DMS114 treated with DMSO at 0.1 percent for 48 hours (cell line): ENCODE measurements at regions not wholly inside any gene's neighbourhood (a gene's known extent, or its start where the extent isn't known, plus 50 kb on each side); places are given as distances from the start of the nearest gene placed in this dataset.

Source experiments
- DNase-seq: peaks from one replicate; lab custom pipeline; 2025; ENCODE audit not compliant: unreplicated experiment; lab: John Stamatoyannopoulos, UW

DNA sequence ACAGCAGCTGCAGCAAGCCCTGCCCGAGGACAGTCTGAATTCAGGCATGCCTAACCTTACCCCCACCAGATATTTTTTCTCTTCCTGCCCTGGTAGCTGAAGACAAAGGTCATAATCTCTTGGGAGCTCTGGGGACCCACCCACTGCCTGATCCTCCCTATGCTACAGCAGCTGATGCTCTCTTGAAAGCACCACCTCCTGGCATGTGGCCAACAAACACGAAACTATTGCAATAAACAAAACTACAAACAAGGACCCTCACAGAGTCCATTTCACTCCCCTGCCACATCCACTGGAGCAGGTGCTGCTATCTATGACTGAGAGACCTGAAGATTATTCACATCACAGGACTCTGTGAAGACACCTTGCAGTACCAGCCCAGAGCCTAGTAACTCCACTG, 238.5 kb upstream of the HS3ST5 start:
- no peak for DNase-seq

DNA sequence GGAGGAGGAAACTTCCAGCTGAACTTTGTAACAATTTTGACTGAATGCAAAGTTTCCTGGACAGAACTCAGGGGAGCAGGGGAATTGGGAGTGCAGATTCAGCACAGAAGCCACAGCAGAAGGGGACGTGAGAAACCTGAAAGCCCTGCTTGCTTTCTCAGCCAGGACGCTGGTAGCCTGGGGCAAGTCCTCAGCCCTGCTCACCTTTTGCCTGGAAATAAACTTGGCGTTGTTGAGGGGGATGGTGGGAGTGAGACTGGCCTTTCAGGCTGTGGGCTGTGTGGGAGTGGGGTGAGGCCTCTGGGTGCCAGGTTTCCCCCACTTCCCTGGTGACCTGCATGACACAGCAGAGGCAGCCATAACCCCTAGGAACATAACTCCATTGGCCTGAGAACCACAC, 238.1 kb upstream of the HS3ST5 start:
- DNase-seq: no peak

DNA sequence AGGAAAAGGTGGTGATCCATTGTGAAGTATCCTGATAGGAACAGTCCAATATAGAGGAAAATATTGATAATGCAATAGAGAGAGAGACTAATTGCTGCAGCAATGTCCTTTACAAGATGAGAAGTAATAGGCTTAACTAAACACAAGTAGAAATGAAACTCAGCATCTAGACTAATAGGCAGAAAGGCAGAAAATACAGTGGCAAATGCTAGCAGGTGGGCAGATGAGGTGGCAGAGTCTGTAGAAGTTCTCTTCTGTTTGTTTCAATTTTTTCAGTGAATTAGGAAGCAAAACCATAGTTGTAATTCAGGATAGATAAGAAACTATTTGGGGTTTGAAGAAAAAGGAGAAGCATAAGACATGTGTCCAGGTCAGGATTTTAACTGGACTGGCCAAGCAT, 236.7 kb upstream of the HS3ST5 start:
- no peak for DNase-seq

DNA sequence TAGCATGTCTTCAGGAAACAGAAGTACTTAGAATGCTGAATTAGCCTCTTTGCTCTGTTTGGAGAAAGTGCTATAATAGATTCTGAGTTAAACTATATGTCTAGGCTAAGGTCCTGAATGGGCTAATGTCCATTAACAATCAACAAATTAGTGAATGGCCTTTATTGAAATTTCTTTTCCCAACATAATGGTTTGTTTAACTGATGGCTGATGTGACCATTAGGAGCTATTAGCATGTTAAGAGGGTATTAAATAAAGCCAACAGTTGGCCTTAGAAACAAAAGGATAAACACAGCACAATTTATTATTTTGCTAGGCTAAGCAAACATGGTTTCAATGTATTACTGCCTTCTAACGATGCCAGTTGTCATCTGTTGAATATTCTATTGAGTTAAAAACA, 234.3 kb upstream of the HS3ST5 start:
- no peak for DNase-seq

DNA sequence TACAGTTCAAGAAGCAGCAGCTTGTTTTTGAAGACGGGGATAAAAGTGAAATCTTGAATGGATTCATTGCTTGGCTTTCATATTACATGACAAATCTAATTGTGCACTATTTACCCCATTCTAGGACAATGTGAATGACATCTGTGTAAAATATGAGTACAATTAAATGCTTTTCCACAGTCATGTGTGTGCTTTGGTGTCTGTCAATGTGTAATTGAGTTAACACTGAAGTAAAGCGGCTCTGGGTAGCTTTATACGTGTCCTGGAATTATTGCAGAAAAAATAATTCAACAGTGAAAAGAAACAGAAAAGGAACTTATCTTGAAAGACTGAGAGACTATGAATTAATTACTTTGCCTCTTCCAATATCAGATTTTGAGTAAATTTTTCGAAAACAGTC, 233.5 kb upstream of the HS3ST5 start:
- DNase-seq: no peak

DNA sequence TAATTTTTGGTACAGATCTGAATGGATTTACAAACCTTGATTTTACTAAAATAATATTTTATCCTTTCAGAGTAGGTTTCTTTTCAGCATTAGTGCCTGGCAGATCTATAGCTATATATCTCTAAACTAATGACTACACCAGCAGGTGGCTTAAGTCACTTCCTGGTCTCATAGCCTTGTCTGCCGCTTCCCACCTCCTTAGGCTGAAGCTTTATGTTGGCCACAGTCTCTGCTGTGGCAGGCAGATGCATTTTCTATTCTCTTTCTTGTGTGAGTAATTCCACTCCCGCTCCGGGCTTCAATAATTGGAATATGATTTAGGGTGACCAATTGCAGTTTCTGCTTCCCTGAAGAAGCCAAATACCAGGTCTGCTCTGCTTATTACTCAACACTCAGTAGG, 226.8 kb upstream of the HS3ST5 start:
- DNase-seq: no peak

DNA sequence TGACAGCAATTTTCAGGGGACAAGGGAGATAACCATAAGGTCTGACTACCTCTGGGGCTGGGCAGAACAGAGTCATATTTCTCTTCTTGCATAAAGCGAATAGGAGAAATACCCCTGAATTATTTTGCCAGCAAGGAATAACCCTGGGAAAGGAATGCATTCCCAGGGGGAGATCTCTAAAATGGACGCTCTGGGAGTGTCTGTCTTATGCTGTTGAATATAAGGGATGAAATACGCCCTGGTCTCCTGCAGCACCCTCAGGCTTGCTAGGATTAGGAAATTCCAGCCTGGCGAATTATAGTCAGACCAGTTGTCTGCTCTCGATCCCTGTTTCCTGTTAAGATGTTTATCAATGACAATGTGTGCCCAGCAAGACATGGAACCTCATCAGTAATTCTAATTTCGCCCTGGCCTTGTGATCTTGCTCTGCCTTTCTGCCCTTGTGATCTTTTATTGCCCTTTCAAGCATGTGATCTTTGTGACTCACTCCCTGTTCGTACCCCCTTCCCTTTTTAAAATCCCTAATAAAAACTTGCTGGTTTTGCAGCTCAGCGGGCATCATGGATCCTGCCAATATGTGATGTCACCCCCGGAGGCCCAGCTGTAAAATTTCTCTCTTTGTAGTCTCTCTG, 221.6 kb upstream of the HS3ST5 start:
- DNase-seq: no peak

DNA sequence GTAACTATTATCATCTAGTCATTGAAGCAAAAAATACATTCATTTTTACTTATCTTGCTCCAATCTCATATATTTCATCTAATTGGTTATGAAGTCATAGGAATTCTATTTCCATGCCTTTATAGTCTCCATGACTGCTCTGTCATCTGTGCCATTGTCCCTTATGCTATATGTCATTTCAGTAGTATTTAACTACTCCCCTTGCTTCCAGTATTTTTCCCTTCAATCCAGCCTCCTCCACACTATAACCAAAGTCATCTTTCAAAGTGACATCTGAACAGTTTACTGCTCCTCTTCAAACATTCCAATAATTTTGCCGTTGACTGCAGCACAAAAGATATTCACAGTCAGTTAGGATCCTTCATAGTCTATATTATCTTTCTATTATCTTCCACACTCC, 216.6 kb upstream of the HS3ST5 start:
- DNase-seq: no peak

DNA sequence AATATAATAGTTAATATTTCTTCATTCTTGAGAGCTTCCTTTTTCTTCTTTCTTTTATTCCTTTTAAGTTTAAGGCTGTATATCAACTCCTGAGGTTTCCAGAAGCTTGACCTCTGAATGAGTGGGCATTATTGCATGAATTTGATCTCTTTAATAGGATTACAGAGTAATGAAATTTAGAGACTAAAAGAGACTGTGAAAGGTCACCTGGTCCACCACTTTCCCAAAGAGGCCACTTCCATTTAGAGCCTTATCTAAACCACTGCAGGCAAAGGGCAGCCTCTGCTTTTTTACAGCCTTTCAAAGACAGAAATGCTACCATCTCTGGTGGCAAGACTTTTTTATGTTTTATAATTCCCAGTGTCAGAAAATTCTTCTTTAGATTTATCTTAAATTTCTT, 215.3 kb upstream of the HS3ST5 start:
- DNase-seq: no peak

DNA sequence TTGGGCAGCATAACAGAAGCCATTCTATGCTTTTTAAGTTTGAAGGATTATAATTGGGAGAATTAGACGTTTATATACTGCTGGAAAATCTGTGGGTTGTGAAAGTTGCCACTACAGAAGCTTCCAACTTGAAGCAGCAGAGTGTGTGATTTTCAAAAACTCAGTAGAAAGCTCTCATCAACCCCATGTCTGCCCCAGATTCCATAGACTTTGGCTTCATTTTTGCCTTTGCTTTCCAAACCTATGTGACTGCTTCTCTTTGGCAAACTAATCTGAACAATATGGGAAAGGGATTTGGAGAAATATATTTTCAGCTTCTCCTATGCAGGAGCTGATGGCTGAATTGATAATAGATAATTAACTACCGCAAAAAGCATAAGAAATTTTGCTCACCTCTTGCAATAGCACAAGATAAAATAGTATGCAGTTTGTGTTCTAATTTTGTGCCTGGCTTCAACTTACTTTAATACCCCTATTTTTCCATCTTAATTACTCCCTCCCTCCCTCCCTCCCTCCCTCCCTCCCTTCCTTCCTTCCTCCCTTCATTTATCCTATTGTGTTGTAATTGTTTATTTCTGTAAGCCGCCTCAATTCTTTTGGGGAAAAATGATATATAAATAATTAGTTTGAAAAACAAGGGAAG, 214.1 kb upstream of the HS3ST5 start:
- DNase-seq: no peak

DNA sequence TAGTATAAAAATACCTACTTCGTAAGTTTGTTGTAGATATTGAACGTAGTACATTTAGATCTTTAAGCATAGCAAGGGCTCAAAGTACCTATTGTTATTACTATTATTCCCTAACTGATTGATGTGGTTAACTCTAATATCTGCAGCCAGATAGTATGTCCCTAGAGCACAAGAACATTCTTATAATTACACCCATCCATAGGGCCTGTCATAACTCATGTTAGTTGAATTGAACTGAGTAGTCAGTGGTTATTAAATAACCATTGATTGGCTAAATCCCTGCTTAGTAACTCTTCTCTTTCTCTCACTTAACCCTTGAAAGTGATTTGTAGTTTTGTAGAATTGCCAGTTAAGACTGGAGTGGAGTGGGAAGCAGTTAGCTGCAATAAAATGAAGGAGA, 207.5 kb upstream of the HS3ST5 start:
- DNase-seq: no peak

DNA sequence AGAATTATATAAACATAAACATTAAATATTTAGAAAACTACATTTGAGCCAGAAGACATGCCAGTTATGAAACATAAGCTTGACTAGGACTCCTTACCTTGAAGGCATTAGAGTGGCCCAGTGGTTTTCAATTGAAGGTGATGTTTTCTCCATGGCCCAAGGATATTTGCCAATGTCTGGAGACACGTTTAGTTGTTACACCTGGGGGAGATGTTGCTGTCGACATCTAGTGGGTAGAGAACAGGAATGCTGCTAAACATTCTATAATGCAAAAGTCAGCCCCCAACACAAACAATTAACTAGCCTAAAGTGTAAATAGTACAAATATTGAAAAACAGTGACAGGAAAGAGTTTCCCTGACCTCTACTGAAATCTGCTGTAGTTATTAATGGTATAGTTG, 200.9 kb upstream of the HS3ST5 start:
- DNase-seq: no peak

DNA sequence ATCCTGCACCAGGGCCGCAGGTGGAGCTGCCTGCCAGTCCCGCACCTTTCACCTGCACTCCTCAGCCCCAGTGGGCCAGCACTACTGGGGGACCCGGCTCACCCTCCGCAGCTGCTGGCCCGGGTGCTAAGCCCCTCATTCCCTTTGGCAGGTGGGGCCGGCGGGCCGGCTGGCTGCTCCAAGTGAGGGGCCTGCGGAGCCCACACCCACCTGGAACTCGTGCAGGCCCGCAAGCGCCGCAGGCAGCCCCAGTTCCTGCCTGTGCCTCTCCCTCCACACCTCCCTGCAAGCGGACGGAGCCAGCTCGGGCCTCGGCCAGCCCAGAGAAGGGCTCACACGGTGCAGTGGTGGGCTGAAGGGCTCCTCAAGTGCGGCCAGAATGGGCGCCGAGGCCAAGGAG, 199.0 kb upstream of the HS3ST5 start:
- no peak for DNase-seq

DNA sequence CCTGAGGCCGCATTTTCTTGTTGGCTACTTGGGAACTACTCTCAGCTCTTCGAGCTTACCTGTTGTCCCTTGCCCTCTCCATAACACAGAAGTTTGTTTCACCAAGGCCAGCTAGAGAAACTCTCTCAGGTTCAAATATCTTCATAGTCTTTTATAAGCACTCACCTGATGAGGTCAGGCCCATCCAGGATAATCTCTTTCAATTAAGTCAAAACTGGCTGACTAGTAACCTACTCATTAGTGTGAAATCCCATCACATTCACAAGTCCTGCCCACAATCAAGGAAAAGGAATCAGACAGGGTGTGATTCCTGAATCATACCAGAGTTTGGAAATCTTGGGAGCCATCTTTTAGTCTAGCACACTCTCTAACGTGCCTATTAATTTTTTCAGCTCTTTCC, 195.2 kb upstream of the HS3ST5 start:
- DNase-seq: no peak

DNA sequence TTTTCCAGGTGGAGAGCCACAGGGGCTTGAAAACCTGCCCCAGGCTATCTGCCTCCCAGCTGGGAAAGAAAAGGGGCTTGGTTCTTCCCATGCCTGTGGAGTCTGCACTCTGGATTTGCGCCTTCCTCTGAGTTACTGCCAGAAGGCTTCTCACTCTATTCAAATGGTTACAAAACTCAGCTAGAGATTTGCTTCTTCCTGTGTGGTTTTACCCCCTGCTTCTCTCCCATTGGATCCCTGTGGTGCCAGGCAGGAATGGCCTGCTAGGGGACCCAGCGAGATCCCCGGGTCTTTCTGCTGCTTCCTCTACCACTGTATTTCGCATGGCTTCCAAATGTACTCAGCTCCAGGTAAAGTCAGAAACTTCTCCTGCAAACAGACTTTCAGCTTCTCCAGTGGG, 192.0 kb upstream of the HS3ST5 start:
- DNase-seq: no peak

DNA sequence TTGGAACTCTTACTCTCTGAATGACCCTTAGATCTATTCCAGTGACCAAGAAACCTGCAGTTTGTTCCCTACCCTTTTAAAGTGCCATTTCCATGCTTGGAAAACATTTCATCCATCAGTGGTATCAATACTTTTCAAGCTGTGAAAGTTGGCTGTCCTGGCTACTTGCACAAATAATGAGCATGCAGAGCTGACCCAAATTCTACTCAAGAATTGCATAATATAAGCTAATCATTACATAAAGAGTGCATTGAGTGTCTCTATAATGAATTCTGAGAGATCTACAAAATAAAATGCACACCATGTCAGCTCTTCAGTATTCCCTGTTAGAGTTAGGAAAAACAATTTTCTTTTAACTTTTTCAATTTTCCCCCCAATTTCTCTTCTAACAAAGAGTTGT, 181.3 kb upstream of the HS3ST5 start:
- DNase-seq: no peak

DNA sequence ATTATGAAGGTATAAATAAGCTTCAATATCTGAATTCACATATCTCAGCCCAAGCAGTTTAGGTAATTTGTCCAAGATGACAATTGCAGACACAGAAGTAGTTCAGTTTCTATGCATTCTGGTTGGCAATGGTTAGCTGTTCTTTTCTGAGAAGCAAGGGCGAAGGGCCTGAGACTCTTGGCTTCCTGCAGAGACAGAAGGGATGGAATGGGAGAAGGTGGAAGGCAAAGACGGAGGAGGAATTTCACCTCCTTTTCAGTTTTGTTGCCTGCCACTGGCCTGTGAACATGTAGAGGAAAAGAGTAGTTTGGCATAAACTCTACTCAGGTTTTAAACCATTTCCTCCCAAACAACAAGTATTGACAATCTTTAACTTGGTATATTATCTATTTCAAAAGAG, 180.7 kb upstream of the HS3ST5 start:
- DNase-seq: no peak

DNA sequence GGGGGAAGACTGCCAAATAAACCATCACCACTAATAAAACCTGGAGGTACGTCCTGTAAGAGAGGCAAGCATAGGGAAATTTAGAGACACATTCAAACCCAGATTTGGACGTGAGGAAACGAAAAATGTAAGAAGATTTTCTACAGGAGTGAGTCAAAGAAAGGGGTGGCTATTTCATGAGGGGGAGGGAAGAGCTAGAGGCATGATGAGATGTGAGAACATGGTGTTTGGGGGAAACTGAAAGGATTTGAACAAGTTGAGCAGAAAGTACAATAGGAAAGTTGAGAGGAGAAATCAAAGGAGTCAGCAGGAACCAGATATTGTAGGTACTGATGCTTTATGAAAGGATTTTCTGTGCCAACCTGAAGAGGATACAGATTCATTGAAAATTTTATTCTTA, 179.1 kb upstream of the HS3ST5 start:
- DNase-seq: no peak

DNA sequence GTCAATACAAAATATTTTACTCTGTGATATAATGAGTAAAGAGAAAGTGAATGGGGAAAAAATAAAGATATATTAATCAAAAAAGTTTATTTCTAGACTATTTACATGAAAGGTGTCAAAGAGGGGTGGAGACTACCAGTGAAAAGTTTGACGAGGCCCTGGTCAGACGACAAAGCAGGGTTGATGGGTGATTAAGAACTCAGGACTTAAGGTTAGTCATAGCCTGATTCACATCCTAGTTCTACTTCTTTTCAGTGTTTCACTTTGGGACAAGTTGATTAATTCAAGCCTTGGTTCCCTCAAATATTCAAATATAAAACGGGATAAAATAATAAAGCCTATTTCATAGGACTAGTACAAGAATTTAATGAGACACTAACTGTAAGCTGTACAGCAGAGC, 178.2 kb upstream of the HS3ST5 start:
- DNase-seq: no peak

DNA sequence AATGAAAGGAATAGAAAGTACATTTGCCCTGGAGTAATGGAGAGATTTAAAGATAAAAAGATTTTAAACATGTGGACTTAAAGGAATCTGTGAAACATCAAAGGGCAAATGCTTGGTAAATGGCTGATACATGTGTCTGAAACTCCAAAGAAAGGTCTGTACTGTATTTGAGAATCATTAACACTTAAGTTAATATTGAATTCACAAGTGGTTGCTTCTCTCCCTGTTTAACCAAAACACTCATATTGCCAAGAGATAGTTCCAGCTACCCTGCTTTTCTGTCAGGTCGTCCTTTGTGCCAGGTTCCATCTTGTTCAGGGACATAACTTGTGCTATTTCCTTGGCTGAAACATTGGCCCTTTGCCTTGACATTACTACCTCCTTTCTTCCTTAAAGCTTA, 171.3 kb upstream of the HS3ST5 start:
- no peak for DNase-seq

DNA sequence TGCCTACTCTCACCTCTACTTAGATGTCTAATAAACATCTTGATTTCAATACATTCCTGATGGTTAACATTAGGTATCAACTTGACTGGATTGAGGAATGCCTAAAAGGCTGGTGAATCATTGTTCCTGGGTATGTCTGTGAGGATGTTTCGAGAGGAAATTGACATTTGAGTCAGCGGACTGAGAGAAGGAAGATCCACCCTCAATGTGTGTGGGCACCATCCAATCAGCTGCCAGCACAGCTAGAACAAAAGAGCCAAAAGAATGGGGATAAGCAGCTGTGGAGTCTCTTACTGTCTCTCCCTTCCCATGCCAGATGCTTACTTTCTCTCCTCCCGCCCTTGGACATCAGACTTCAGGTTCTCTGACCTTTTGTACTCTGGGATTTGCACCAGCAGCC, 128.6 kb upstream of the HS3ST5 start:
- DNase-seq: no peak

DNA sequence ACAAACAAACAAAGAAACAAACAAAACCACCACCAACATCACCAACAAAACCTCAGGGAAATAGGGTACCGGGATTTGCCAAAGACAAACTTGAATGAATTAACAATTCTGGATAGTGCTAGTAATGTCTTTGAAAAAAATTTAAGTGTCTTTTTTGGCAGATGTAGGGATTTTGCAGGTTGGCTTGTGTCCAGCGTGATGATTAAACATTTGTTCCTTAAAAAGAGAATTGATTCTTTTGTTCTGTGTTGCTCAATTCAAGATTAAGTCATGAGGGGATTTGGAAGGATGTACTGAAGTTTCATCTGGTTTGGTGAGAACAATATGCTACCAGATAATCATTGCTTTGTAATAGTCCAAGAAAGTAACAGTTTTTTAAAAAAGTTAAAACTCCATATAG, 125.1 kb upstream of the HS3ST5 start:
- DNase-seq: no peak

DNA sequence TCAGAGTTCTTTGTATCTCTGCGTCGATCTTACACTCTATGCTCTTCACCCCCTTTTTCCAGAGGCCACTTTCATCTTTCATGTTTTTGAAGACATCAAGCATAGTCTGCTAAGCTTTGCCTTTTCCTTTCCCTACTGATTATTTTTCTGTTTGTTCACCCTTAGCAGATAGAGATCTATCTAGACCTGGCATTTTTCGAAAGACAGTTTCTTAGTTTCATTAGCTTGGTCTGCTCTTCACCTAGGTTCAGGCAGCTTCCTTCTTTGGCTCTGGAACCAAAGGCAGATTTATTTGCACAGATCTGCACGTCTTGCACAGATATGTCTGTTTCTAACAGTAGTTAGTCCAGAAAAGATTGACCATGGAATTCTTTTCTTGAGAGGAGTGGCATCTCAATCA, 122.7 kb upstream of the HS3ST5 start:
- no peak for DNase-seq
